WI38 (cell line): ENCODE measurements at regions not wholly inside any gene's neighbourhood (a gene's known extent, or its start where the extent isn't known, plus 50 kb on each side); places are given as distances from the start of the nearest gene placed in this dataset.

Experiments
- H3K4me3 ChIP-seq: 2 replicates; pipeline ENCODE4 v1.5.1; 2011; ENCODE audit warnings: low read depth, mild to moderate bottlenecking, control low read depth, low read length
- CTCF ChIP-seq: IDR thresholded peaks from 2 replicates; pipeline ENCODE4 v1.5.1; 2012; ENCODE audit warnings: low read depth, mild to moderate bottlenecking, control low read depth, low read length

GRCh38 chr20:11204926-11205768, 531.3 kb upstream of the JAG1 start:
- peak; percentile 83 for TF ChIP-seq CTCF
- H3K4me3 ChIP-seq = no peak overlapping the region

GRCh38 chr20:11205769-11206362, 532.1 kb upstream of the JAG1 start:
- no peak overlapping the region for H3K4me3 ChIP-seq
- TF ChIP-seq CTCF = no peak

- H3K4me3 ChIP-seq = no peak overlapping the region
- TF ChIP-seq CTCF = no peak
Observed at GRCh38 chr20:11207749-11208502, 534.1 kb upstream of the JAG1 start.

- no peak for TF ChIP-seq CTCF
- H3K4me3 ChIP-seq = no peak overlapping the region
Observed at GRCh38 chr20:11210611-11211010, 536.8 kb upstream of the JAG1 start.

- no peak for TF ChIP-seq CTCF
- H3K4me3 ChIP-seq = no peak overlapping the region
Observed at GRCh38 chr20:11212272-11212671, 538.5 kb upstream of the JAG1 start.

GRCh38 chr20:11212902-11213301, 539.1 kb upstream of the JAG1 start:
- H3K4me3 ChIP-seq = no peak overlapping the region
- TF ChIP-seq CTCF = no peak
